ENCODE measurements at regions not wholly inside any gene's neighbourhood (a gene's known extent, or its start where the extent isn't known, plus 50 kb on each side); places are given as distances from the start of the nearest gene placed in this dataset.
"Not testable (repeated sequence)": the region's sequence is repeated elsewhere in the genome, so short reads cannot be mapped to it uniquely, and the experiment has no call there.

- no peak for DNase-seq
Observed at GRCh38 chr18:35880788-35881455, 91.6 kb upstream of the RMP24 start.

- no peak for DNase-seq
Observed at GRCh38 chr18:35888329-35888728, 84.2 kb upstream of the RMP24 start.

- no peak for DNase-seq
Observed at GRCh38 chr18:35889677-35890076, 82.8 kb upstream of the RMP24 start.

- peak; percentile 60 for DNase-seq
Observed at GRCh38 chr18:35890323-35890722, 82.2 kb upstream of the RMP24 start.

- no peak for DNase-seq
Observed at GRCh38 chr18:35892118-35892517, 80.4 kb upstream of the RMP24 start.

- not testable (repeated sequence) for DNase-seq
Observed at GRCh38 chr18:35897481-35897880, 75.0 kb upstream of the RMP24 start.

- DNase-seq, result no peak
Observed at GRCh38 chr18:35904389-35905037, 68.0 kb upstream of the RMP24 start.

GRCh38 chr18:35905436-35905835, 67.0 kb upstream of the RMP24 start:
- no peak for DNase-seq

- not testable (repeated sequence) for DNase-seq
Observed at GRCh38 chr18:35906291-35906690, 66.2 kb upstream of the RMP24 start.

GRCh38 chr18:35910327-35910726, 62.2 kb upstream of the RMP24 start:
- DNase-seq, result no peak

- no peak for DNase-seq
Observed at GRCh38 chr18:35912332-35912731, 60.1 kb upstream of the RMP24 start.

- DNase-seq, result no peak
Observed at GRCh38 chr18:35915056-35915455, 57.4 kb upstream of the RMP24 start.

GRCh38 chr18:35917043-35917442, 55.4 kb upstream of the RMP24 start:
- DNase-seq, result no peak

GRCh38 chr18:35918564-35918963, 53.9 kb upstream of the RMP24 start:
- DNase-seq, result no peak

GRCh38 chr18:35919179-35919578, 53.3 kb upstream of the RMP24 start:
- DNase-seq, result no peak

GRCh38 chr18:35920623-35921022, 51.9 kb upstream of the RMP24 start:
- peak; percentile 18 for DNase-seq

Measured in islet precursor cell (in vitro differentiated cells).